H1 (cell line): ENCODE measurements at regions not wholly inside any gene's neighbourhood (a gene's known extent, or its start where the extent isn't known, plus 50 kb on each side); places are given as distances from the start of the nearest gene placed in this dataset.

ENCODE experiments used
- CTCF ChIA-PET: fragments of 300-600 bp; sonication (Branson Sonifier 250); formaldehyde crosslinking; loops from one replicate; lab custom pipeline; 2021; ENCODE audit not compliant: partially characterized antibody; lab: Charles Lee
- POLR2A ChIA-PET: fragments of 300-600 bp; sonication (Branson Sonifier 250); formaldehyde crosslinking; loops from one replicate; lab custom pipeline; 2021; ENCODE audit warnings: inconsistent platforms; ENCODE audit not compliant: partially characterized antibody; lab: Charles Lee
- DNase-seq, 2 experiments: peaks; one replicate each; pipeline versions ENCODE4 v3.0.0 to v3.0.0-alpha.2; 2010 to 2022; ENCODE audit warnings: low spot score in 2 of 2, low read depth in 1 of 2, mixed read lengths in 1 of 2
- FAIRE-seq: peaks from 2 replicates; lab custom pipeline; 2011; peaks lifted over from hg19 to GRCh38; lab: Jason Lieb, UNC
- H2AFZ ChIP-seq: 2 replicates; pipeline ENCODE4 v1.8.1; 2012; ENCODE audit warnings: low read length, inconsistent platforms
- H2AK5ac ChIP-seq: 2 replicates; pipeline ENCODE4 v1.6.1; 2013; ENCODE audit warnings: low read depth, low read length
- H2BK120ac ChIP-seq: replicated peaks from 2 replicates; pipeline ENCODE3; 2013; ENCODE audit warnings: low read depth, low read length, inconsistent platforms
- H2BK12ac ChIP-seq: 2 replicates; pipeline ENCODE4 v1.6.1; 2013; ENCODE audit warnings: low read depth, low read length
- H2BK15ac ChIP-seq: 2 replicates; pipeline ENCODE4 v1.6.1; 2013; ENCODE audit warnings: low read length
- H2BK20ac ChIP-seq: 2 replicates; pipeline ENCODE4 v1.6.1; 2013; ENCODE audit warnings: low read length
- H2BK5ac ChIP-seq: 2 replicates; pipeline ENCODE4 v1.6.1; 2013; ENCODE audit warnings: low read depth, low read length
- H3K14ac ChIP-seq: 2 replicates; pipeline ENCODE4 v1.6.1; 2013; ENCODE audit warnings: inconsistent platforms; ENCODE audit not compliant: insufficient read length
- H3K18ac ChIP-seq: 2 replicates; pipeline ENCODE4 v1.6.1; 2013; ENCODE audit warnings: low read length; ENCODE audit errors: extremely low read depth
- H3K23ac ChIP-seq: 2 replicates; pipeline ENCODE4 v1.6.1; 2013; ENCODE audit warnings: inconsistent platforms; ENCODE audit not compliant: insufficient read length
- H3K23me2 ChIP-seq: 2 replicates; pipeline ENCODE4 v1.6.1; 2013; ENCODE audit warnings: low read depth, low read length
- H3K27ac ChIP-seq: 2 replicates; pipeline ENCODE4 v1.6.1; 2011; ENCODE audit warnings: low read depth, low read length, inconsistent platforms
- H3K27me3 ChIP-seq, 4 experiments: replicated peaks in 1 of 4; 1 replicate in 1 of 4; 2 replicates in 3 of 4; pipeline versions ENCODE4 v1.6.1 to v1.8.1; 2011 to 2013; ENCODE audit warnings: low read length in 3 of 4, mild to moderate bottlenecking in 3 of 4, inconsistent platforms in 2 of 4, mixed read lengths in 2 of 4, moderate library complexity in 1 of 4; ENCODE audit not compliant: control insufficient read depth in 3 of 4, insufficient read depth in 3 of 4; ENCODE audit errors: extremely low read depth in 1 of 4
- H3K36me3 ChIP-seq, 4 experiments: 2 replicates each; pipeline versions ENCODE4 v1.6.1 to v1.8.1; 2011 to 2013; ENCODE audit warnings: mild to moderate bottlenecking in 4 of 4, low read length in 3 of 4, moderate library complexity in 2 of 4, control low read depth in 1 of 4, inconsistent platforms in 1 of 4; ENCODE audit not compliant: insufficient read depth in 4 of 4, control insufficient read depth in 2 of 4
- H3K4ac ChIP-seq: replicated peaks from 2 replicates; pipeline ENCODE3; 2013; ENCODE audit warnings: low read length, low read depth, mixed read lengths, inconsistent platforms; ENCODE audit not compliant: insufficient read length
- H3K4me1 ChIP-seq, 4 experiments: replicated peaks in 1 of 4; 1 replicate in 1 of 4; 2 replicates in 3 of 4; pipeline versions ENCODE4 v1.6.1 to v1.8.1; 2011 to 2013; ENCODE audit warnings: low read length in 3 of 4, inconsistent platforms in 2 of 4, mixed read lengths in 1 of 4; ENCODE audit not compliant: insufficient read depth in 4 of 4, control insufficient read depth in 3 of 4
- H3K4me2 ChIP-seq, 2 experiments: 2 replicates each; pipeline versions ENCODE4 v1.6.1 to v1.8.1; 2011 to 2013; ENCODE audit warnings: low read depth in 2 of 2, low read length in 2 of 2, control low read depth in 1 of 2, inconsistent platforms in 1 of 2, mild to moderate bottlenecking in 1 of 2; ENCODE audit not compliant: insufficient read depth in 1 of 2
- H3K4me3 ChIP-seq, 4 experiments: fragments of 200-600, 300-600 bp in 1 of 4; sonication (generic), shearing (Covaris generic), sonication (Bioruptor Twin) in 1 of 4; 2 replicates each; pipeline versions ENCODE4 v1.5.1 to v1.8.1; 2011 to 2016; ENCODE audit warnings: low read length in 4 of 4, low read depth in 3 of 4, control low read depth in 2 of 4, inconsistent platforms in 2 of 4, mild to moderate bottlenecking in 2 of 4, mixed read lengths in 1 of 4, moderate library complexity in 1 of 4; ENCODE audit not compliant: insufficient read depth in 2 of 4; ENCODE audit errors: extremely low read depth in 1 of 4
- H3K56ac ChIP-seq: replicated peaks from 2 replicates; pipeline ENCODE3; 2013; ENCODE audit warnings: low read depth, mild to moderate bottlenecking, mixed read lengths, low read length, inconsistent platforms; ENCODE audit not compliant: insufficient read length
- H3K79me1 ChIP-seq: 2 replicates; pipeline ENCODE4 v1.6.1; 2013; ENCODE audit warnings: low read depth, low read length, control low read depth
- H3K79me2 ChIP-seq, 2 experiments: 2 replicates each; pipeline versions ENCODE4 v1.6.1 to v1.8.1; 2012 to 2013; ENCODE audit warnings: low read length in 2 of 2, mild to moderate bottlenecking in 2 of 2, inconsistent platforms in 1 of 2; ENCODE audit not compliant: insufficient read depth in 2 of 2, control insufficient read depth in 1 of 2
- H3K9ac ChIP-seq, 4 experiments: replicated peaks in 1 of 4; 1 replicate in 1 of 4; 2 replicates in 3 of 4; pipeline versions ENCODE4 v1.6.1 to v1.8.1; 2011 to 2013; ENCODE audit warnings: low read depth in 3 of 4, low read length in 3 of 4, control low read depth in 2 of 4, mild to moderate bottlenecking in 2 of 4, moderate library complexity in 2 of 4, inconsistent platforms in 1 of 4; ENCODE audit errors: extremely low read depth in 1 of 4
- H3K9me3 ChIP-seq, 2 experiments: 2 replicates each; pipeline versions ENCODE4 v1.6.1 to v1.8.1; 2012 to 2013; ENCODE audit warnings: mild to moderate bottlenecking in 2 of 2, moderate library complexity in 2 of 2, control low read depth in 1 of 2, inconsistent platforms in 1 of 2, low read depth in 1 of 2, low read length in 1 of 2, mixed read lengths in 1 of 2; ENCODE audit not compliant: insufficient read depth in 2 of 2
- H4K20me1 ChIP-seq, 2 experiments: replicated peaks in 1 of 2; 2 replicates each; pipeline versions ENCODE3 to v1.8.1; 2011 to 2013; ENCODE audit warnings: inconsistent platforms in 2 of 2, low read length in 2 of 2, mild to moderate bottlenecking in 1 of 2; ENCODE audit not compliant: insufficient read depth in 2 of 2, control insufficient read depth in 1 of 2
- H4K5ac ChIP-seq: 2 replicates; pipeline ENCODE4 v1.6.1; 2013; ENCODE audit warnings: low read length, low read depth, mixed read lengths, inconsistent platforms; ENCODE audit not compliant: insufficient read length
- H4K8ac ChIP-seq: 2 replicates; pipeline ENCODE4 v1.8.0; 2013; ENCODE audit warnings: mild to moderate bottlenecking, moderate library complexity, low read length, inconsistent platforms; ENCODE audit not compliant: insufficient read depth; ENCODE audit errors: extremely low read depth
- H4K91ac ChIP-seq: replicated peaks from 2 replicates; pipeline ENCODE3; 2013; ENCODE audit warnings: low read length, mixed read lengths, inconsistent platforms; ENCODE audit not compliant: insufficient read length
- ATF2 ChIP-seq: IDR thresholded peaks from 2 replicates; pipeline ENCODE4 v1.6.1; 2012; ENCODE audit warnings: low read length, inconsistent platforms
- BRCA1 ChIP-seq: IDR thresholded peaks from 2 replicates; pipeline ENCODE4 v1.6.1; 2012; ENCODE audit warnings: low read depth, low read length, improper control_type of control experiment
- CREB1 ChIP-seq: IDR thresholded peaks from 2 replicates; pipeline ENCODE4 v1.6.1; 2012; ENCODE audit warnings: inconsistent platforms
- GABPA ChIP-seq: IDR thresholded peaks from 2 replicates; pipeline ENCODE4 v1.6.1; 2011; ENCODE audit warnings: mild to moderate bottlenecking, low read length, moderate library complexity, borderline replicate concordance; ENCODE audit not compliant: insufficient read depth
- WGBS, 2 experiments: shearing (Covaris generic) in 1 of 2; methylation state at CpG; one replicate each; pipeline versions ENCODE4 v1.1.6 to v1.1.7; 2013 to 2015; ENCODE audit warnings: low lambda C conversion rate in 2 of 2, mixed read lengths in 2 of 2, inconsistent platforms in 1 of 2, low coverage in 1 of 2, missing lambda C conversion rate in 1 of 2; ENCODE audit not compliant: insufficient replicate concordance in 2 of 2, insufficient coverage in 1 of 2, insufficient read length in 1 of 2; ENCODE audit errors: extremely low coverage in 1 of 2, missing lambda C conversion rate in 1 of 2; 5-methylcytosine and 5-hydroxymethylcytosine counted together
- TF ChIP-seq, protein P1 (sequence below): IDR thresholded peaks from 2 replicates; pipeline ENCODE4 v1.6.1; 2011; ENCODE audit warnings: low read depth, mild to moderate bottlenecking, low read length; ENCODE audit not compliant: insufficient read depth
- TF ChIP-seq, protein P2 (sequence below): IDR thresholded peaks from 2 replicates; pipeline ENCODE4 v1.6.1; 2011; ENCODE audit warnings: low read length, improper control_type of control experiment

DNA sequence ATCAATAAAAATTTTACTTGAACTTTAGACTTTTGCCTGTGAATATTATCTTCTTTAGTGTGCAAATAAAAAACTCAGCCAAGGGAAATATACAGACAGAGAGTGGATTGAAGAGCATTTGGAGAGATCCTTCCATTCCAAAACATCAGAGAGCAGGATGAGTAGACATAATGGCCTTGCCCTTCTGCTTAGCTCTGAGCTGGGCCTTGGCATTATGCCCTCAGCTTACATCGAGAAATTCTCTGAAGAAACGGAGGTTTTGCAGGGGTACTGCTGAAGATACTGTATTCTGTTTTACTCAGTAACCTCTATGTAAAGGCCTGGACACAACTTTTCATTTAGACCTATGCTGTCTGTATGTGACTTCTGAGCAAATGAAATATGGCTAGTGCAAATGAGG lies 317.4 kb downstream of the STIM2 start:
- Histone ChIP-seq H3K9ac (no peak overlapping the region), H4K91ac (no peak overlapping the region), H3K18ac (no peak overlapping the region), H2BK15ac (no peak overlapping the region), H3K14ac (no peak overlapping the region), H3K79me2 (no peaks in the 10 kb centered on the region), H3K56ac (no peak overlapping the region), H2AK5ac (no peak overlapping the region), H3K4me3 (no peak overlapping the region), H2BK20ac (no peak overlapping the region), H3K4me2 (no peak overlapping the region), H2AFZ (no peak overlapping the region), H3K79me1 (no peaks in the 10 kb centered on the region), H2BK5ac (no peak overlapping the region), H4K5ac (no peak overlapping the region), H3K23ac (no peak overlapping the region), H3K36me3 (no peaks in the 10 kb centered on the region), H4K8ac (no peak overlapping the region), H3K27ac (no peak overlapping the region), H2BK12ac (no peak overlapping the region), H3K9me3 (peaks cover 0 to 2% of the 10 kb centered on the region in 2 experiments; a peak in 1 of 4 replicates), H2BK120ac (no peak overlapping the region), H3K27me3 (no peaks in the 10 kb centered on the region), H4K20me1 (no peaks in the 10 kb centered on the region), H3K4me1 (no peaks in the 10 kb centered on the region), H3K23me2 (no peaks in the 10 kb centered on the region), H3K4ac (no peak overlapping the region)
- no peak for DNase-seq
- ChIA-PET POLR2A (no interaction called here), CTCF (interaction anchor here (6.8 kb wide), 1 partner anchor 140 kb away, joined by 60 read pairs; no protein-coding TSS in a partner anchor)
- FAIRE-seq, result no peak
- WGBS, 2 experiments, result 90% methylated on average over 2 of the region's 2 CpGs; no CpG with 5 or more reads in 1 of the 2 experiments
- TF ChIP-seq, protein P1, sequence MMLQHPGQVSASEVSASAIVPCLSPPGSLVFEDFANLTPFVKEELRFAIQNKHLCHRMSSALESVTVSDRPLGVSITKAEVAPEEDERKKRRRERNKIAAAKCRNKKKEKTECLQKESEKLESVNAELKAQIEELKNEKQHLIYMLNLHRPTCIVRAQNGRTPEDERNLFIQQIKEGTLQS, result no peak
- TF ChIP-seq BRCA1, result no peak
- TF ChIP-seq ATF2, result no peak
- no peak for TF ChIP-seq CREB1
- no peak for TF ChIP-seq GABPA
- TF ChIP-seq, protein P2, sequence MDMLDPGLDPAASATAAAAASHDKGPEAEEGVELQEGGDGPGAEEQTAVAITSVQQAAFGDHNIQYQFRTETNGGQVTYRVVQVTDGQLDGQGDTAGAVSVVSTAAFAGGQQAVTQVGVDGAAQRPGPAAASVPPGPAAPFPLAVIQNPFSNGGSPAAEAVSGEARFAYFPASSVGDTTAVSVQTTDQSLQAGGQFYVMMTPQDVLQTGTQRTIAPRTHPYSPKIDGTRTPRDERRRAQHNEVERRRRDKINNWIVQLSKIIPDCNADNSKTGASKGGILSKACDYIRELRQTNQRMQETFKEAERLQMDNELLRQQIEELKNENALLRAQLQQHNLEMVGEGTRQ, result no peak
